ENCODE measurements at regions not wholly inside any gene's neighbourhood (a gene's known extent, or its start where the extent isn't known, plus 50 kb on each side); places are given as distances from the start of the nearest gene placed in this dataset.

GRCh38 chr10:26359670-26360069, 78.5 kb upstream of the APBB1IP start:
- TF ChIP-seq POLR2A (IDR thresholded peaks at IDR 0.05; ENCODE audit: low read length) = no peak
- no peak for TF ChIP-seq GATA1 (IDR thresholded peaks at IDR 0.05; ENCODE audit: low read depth, low read length)
